Activated CD4-positive, CD25-positive, alpha-beta regulatory T cell (primary cell): ENCODE measurements at regions not wholly inside any gene's neighbourhood (a gene's known extent, or its start where the extent isn't known, plus 50 kb on each side); places are given as distances from the start of the nearest gene placed in this dataset.
A peak's percentile ranks its signal among the peaks of the same experiment; 100 is the strongest.

Source experiments
- DNase-seq, 4 experiments: peaks; one replicate each; lab custom pipeline; 2025; lab: John Stamatoyannopoulos, UW

DNA sequence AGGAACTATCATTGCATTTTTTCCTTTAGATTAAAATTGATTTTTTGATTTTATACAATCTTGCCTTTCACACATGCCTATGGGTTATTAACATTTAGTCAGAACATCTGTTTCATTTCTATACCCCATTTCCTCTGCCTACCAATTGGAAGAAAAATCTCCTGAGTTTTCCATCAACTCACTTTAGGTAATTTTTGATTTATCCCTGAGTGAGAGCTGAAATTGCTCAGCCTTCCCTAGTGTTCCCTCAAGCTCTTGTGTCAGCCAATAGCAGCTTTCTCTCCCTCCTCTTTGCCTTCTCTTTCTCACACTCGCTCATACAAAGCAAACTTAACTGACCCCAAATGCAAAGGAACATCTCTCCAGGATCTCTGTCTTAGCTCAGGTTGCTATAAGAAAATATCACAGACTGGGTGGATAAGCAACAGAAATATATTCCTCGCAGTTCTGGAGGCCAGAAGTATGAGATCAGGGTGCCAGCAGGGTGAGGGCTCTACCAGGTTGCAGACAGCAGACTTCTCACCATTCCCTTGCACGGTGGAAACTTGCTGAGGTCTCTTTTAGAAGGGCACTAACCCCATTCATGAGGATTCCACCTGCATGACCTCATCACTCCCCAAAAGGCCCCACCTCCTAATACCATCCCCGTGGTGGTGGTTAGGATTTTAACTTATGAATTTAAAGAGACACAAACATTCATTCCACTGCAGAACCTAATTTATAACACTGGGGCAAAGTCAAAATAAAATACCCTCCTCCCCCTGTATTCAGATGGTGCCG is 224.2 kb upstream of the SFSWAP start:
- DNase-seq = no peak

DNA sequence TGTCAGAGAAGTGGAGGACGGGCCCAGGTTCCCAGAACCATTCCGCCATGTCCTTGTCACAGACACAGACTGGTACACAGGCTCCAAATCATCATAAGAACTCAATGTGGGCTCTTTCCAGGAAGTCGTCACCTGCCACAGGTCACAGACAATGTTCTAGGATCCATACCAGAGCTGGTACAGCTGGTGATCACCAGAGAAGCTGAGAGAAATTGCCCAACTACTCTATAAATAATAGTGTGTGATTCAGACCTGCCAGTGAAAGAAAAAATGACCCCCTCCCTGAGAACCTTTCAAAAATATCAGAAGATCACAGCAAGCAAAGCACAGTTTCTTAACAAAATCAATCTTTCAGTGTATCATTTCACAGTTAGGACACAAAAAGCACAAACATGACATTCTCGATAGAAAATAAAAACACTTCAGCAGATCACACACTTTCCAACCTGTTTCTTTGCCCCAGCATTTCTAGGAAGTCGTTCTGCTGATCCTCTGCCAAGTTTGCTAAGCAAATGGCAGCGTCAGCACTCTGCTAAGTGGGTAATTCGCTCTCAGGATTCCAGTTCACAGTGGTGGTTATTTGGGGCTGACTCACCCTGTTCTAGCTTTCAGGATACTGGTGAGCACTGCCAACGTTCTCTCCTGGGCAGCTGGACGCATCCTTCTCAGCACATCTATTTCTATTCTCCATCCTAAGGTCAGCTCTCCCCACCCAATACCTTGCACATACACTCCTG is 223.3 kb upstream of the SFSWAP start:
- DNase-seq = no peak

DNA sequence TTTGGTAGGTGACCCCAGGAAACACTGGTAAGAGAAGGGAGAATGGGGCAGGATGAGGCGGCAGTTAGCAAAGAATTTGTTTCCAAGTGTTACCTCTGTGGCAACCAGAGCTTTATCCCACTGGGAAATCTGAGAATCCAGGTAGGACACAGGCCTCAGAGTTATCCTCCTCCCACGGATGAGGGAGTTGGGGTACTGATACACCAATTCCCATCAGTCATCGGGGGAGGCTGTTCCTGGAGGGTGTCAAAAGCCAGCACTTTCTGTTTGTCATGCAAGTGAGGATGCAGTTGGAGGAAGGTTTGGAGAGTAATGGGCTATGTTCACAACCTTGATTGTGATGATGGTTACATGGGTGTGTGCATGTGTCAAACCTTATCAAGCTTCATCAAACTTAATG is 221.2 kb upstream of the SFSWAP start:
- no peak for DNase-seq

- no peak for DNase-seq
These were observed 219.7 kb upstream of the SFSWAP start for GRCh38 chr12:131491155-131491554.

GRCh38 chr12:131491916-131492490 is 218.9 kb upstream of the SFSWAP start:
- no peak for DNase-seq

GRCh38 chr12:131493068-131493826 is 217.6 kb upstream of the SFSWAP start:
- no peak for DNase-seq

- no peak for DNase-seq
These were observed 216.7 kb upstream of the SFSWAP start for GRCh38 chr12:131494216-131494615.

DNA sequence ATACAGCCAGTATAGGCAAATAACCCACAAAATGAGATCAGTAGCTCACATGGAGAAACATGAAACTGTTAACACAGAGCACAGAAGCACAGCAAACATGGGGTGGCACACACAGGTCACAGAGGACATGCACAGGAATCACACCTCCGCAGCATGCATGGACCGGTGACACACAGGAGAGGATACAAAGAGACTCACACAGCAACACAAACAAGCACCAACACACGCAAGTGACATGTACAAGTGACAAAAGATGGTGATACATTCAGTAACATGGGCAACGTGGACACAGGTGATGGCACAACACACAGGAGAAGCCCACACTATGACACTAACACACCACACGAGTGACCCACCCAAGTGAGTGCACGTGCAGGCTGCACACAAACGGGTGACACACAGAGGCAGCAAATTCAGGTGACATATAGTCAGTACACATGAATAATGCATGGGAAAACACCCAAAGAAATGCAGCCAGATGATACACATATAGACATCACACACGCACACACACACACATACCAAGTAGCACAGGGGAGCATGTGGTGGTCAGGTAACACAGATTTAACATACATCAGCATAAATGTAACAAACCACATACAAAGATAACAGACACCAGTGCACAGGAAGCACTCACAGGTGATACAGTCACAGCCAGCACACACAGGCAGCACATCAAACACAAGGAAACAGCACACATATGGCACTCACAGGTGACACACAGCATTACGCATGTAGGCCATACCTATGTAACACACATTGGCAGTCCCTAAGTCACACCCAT is 216.0 kb upstream of the SFSWAP start:
- DNase-seq = no peak

- DNase-seq = no peak
These were observed 212.9 kb upstream of the SFSWAP start for GRCh38 chr12:131497966-131498365.

DNA sequence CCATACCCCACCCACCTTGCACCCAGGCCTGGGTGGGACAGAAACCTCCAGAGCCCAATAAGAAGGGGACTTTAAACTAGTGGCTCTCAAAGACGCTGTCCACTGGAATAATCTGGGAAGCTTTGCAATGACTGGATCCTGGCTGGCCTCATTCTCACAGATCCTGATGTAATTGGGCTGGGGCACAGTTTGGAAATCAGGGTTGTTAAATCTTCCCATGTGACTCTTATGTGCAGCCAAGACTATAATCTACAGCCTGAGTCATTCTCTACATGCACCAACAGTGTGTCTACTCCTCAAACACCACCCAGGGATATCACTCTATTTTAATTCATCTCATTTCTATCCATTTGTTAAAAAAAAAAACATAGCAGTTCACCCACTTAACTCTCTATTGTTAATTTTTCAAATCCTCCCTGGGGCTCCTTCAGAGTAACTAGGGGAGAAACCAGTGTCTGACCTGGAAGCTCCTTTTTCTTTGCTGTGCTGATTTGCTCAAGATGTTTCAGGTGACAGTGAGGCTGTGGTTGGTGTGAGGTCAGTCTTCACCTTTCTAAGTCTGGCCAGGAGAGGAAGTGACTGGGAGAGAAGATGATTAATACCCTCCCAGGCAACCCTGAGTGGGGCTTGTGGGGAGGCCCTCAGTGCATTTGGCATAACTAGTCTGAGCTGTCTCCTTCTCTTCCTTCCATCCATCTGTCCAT is 211.6 kb upstream of the SFSWAP start:
- no peak for DNase-seq

GRCh38 chr12:131499864-131500190 is 211.1 kb upstream of the SFSWAP start:
- no peak for DNase-seq

GRCh38 chr12:131500564-131500963 is 210.3 kb upstream of the SFSWAP start:
- DNase-seq = no peak

GRCh38 chr12:131505561-131505960 is 205.3 kb upstream of the SFSWAP start:
- no peak for DNase-seq

GRCh38 chr12:131506426-131506825 is 204.5 kb upstream of the SFSWAP start:
- DNase-seq = no peak

GRCh38 chr12:131507094-131507493 is 203.8 kb upstream of the SFSWAP start:
- no peak for DNase-seq

GRCh38 chr12:131507881-131508280 is 203.0 kb upstream of the SFSWAP start:
- DNase-seq = no peak

DNA sequence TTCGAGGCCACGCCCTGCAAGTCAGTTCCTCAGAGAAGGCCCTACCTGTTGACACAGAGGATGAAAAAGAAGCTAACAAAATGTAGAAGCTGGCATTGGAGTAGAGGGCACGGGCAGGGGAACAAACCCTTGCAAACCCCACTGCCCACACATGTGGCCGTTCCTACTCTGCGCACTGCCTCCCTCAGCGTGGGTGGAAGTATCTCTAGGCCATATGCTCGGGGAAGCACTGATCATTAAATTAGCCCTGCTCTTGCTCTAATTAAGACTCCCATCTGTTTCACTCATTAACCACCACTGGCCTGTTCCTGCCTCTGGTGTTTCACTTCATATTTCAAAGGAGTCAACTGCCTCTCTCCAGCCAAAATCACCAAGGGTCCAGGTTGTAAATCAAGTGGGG is 201.2 kb upstream of the SFSWAP start:
- no peak for DNase-seq

- DNase-seq = no peak
These were observed 200.5 kb upstream of the SFSWAP start for GRCh38 chr12:131510431-131510830.

GRCh38 chr12:131511391-131511802 is 199.5 kb upstream of the SFSWAP start:
- peak in 1 of 4 experiments; percentile 11 for DNase-seq

GRCh38 chr12:131511803-131512561 is 198.9 kb upstream of the SFSWAP start:
- DNase-seq = no peak
